HG03558 (cell line): ENCODE measurements at regions not wholly inside any gene's neighbourhood (a gene's known extent, or its start where the extent isn't known, plus 50 kb on each side); places are given as distances from the start of the nearest gene placed in this dataset.
"Not testable (repeated sequence)": the region's sequence is repeated elsewhere in the genome, so short reads cannot be mapped to it uniquely, and the experiment has no call there.

Experiments used
- ATAC-seq: cut with Tn5 transposase; IDR thresholded peaks from one replicate; pipeline ENCODE4 v1.9.1; 2021; ENCODE audit warnings: moderate number of reproducible peaks; ENCODE audit not compliant: unreplicated experiment; ENCODE audit errors: extremely low read depth

- no peak for ATAC-seq
These were observed 241.8 kb upstream of the POGK start for GRCh38 chr1:166597516-166597915.

DNA sequence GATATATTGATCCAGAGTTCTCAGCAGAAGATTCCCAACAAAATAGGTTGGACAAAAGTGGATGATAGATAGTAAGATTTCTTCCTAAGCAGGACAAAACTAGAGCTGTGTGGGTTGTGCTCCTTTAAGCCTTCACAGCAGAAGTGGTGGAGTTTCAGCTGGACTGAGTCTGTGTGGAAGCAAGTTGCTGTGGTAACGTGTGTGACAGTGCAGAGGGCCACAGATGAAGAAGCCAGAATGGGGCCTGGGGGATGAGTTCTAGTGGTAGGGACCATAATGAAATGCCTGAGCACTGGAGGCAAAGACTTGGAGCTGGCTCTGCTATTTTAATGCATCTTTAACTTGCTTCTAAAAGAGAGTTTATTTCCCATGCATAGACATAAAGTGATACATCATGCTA, 238.7 kb upstream of the POGK start:
- ATAC-seq, result no peak

- no peak for ATAC-seq
These were observed 237.5 kb upstream of the POGK start for GRCh38 chr1:166601650-166602278.

DNA sequence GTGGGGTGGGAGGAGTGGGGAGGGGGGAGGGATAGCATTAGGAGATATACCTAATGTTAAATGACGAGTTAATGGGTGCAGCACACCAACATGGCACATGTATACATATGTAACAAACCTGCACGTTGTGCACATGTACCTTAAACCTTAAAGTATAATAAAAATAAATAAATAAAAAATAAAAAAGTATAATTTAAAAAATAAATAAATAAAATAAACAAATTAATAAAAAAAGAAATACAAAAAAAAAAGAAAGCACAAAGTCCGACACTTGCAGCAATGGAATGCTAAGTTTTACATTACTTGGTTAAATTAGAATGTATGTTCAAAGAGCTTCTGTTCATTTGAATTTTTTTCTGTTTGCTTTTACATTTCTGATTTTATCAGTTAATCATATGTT, 236.5 kb upstream of the POGK start:
- not testable (repeated sequence) for ATAC-seq

- ATAC-seq, result no peak
These were observed 236.0 kb upstream of the POGK start for GRCh38 chr1:166603296-166603695.

DNA sequence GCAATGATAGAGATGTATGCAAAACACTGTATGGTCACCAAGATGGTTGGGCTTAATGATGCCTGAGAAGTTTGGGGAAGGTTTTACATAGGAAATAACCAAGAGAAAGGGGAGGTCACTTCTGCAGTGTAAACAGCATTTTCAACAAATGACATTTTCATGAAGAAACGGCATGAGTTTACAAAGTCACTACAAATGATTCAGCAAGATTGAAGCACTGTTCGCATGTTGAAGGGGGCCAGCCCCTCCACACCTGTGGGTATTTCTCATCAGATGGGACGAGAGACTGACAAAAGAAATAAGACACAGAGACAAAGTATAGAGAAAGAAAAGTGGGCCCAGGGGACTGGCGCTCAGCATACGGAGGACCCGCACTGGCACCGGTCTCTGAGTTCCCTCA, 234.1 kb upstream of the POGK start:
- no peak for ATAC-seq

GRCh38 chr1:166612886-166613285, 226.4 kb upstream of the POGK start:
- no peak for ATAC-seq

DNA sequence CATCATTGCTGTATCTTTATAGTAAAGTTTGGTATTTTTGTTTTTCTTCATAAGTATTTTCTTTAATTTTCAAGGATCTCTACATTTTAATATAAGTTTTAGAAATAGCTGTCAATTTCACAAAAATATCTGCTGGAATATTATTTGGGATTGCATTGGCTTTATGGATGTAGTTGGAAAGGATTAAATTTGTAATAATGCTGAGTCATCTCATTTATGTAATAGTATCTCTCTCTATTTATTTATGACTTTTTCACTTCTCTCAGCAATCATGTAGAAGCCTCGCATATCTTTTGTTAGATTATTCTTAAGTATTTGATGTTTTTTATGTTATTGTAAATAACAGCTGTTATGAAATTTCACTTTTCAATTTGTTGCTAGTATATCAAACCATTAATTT, 223.1 kb upstream of the POGK start:
- ATAC-seq, result no peak

DNA sequence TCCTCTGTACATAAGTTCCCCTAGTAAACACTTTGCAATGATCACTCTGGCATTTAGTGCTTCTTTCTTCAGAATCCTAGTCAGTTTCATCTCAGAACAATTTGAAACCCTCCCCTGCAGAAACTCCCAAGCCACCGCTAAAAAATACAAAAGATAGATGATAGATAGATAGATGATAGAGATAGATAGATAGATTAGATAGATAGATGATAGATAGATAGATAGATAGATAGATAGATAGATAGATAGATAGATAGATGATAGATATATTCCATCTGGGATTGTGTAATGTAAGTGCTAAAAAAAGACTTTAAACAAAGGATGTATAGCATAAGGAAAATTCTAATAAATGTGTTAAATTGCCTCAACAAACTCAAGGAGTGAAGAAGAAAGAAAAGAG, 212.6 kb upstream of the POGK start:
- no peak for ATAC-seq

GRCh38 chr1:166627558-166627957, 211.7 kb upstream of the POGK start:
- no peak for ATAC-seq

DNA sequence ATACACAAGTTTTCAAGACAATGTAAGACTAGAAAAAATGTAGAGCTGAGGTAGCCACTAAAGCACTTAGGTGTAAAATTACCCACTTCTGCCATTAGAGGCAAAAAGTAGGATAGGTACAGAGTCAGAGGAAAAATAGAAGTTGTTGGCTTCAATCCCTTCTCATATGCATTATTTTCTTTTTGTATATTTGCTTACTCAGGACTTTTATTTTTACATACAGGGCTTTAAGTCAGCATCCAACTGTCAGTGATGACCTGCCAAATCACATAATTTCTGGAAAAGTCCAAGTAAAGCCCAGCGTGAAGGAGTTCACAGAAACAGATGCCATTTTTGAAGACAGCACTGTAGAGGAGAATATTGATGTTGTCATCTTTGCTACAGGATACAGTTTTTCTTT, 211.0 kb upstream of the POGK start:
- no peak for ATAC-seq

DNA sequence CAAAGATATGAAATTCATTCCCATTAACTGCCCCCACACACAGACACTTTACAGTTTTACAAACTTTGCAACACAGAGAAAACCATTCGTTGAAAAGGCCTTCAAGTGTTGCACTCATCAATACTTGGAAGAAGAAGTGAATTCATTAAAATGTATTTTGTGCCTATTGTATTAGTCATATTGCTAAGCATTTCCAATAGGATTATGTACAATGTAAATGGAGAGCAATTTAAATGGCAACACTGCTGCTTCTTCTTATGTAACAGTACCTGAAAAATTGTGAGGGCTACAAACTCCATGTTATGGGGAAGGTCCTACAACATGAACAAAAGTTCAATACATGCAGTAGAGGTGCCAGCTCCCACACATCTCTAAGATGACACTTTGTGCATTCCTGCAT, 209.3 kb upstream of the POGK start:
- no peak for ATAC-seq

GRCh38 chr1:166630369-166630768, 208.9 kb upstream of the POGK start:
- ATAC-seq, result no peak

- no peak for ATAC-seq
These were observed 201.1 kb upstream of the POGK start for GRCh38 chr1:166638137-166638536.

GRCh38 chr1:166657228-166657627, 182.0 kb upstream of the POGK start:
- not testable (repeated sequence) for ATAC-seq

DNA sequence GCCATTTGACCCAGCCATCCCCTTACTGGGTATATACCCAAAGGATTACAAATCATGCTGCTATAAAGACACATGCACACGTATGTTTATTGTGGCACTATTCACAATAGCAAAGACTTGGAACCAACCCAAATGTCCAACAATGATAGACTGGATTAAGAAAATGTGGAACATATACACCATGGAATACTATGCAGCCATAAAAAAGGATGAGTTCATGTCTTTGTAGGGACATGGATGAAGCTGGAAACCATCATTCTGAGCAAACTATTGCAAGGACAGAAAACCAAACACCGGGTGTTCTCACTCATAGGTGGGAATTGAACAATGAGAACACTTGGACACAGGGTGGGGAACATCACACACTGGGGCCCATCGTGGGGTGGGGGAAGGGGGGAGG, 172.5 kb upstream of the POGK start:
- ATAC-seq, result not testable (repeated sequence)

GRCh38 chr1:166667600-166667999, 171.7 kb upstream of the POGK start:
- not testable (repeated sequence) for ATAC-seq

DNA sequence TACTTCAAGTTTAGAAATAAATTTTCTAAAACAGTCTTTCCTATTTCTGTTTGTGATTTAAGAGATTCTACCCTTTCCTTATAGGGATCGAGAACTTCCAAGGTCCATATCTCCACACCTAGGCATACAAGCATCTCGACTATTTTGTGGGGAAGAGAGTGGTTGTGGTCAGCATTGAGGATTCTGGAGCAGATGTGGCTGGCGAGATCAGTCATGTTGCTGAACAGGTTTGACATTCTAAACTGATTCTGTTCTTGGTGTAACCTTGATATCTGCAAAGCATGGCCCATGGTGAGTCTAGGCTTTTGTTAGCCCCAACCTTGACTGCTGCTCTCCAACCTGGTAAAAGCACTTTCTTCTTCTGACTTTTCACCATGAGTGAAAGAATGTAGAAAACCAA, 167.6 kb upstream of the POGK start:
- no peak for ATAC-seq

DNA sequence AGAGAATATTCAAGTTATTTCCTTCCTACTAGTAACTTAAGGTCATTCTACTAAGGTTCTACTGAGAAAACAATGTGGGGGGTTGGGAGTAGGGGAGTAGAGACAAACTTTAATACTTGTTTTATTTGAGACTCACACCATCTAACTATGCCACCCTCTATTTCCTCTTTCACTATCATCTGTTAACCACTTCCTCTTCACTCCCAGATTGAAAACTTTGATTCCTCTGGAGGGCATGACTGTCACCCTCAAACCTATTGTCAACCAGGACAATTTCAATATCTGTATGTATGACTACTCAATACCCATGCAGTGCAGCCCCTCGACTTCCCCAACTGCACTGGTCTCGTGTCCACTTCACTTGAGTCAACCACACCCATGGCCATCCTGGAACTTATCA, 165.6 kb upstream of the POGK start:
- no peak for ATAC-seq

GRCh38 chr1:166675213-166675612, 164.1 kb upstream of the POGK start:
- no peak for ATAC-seq

DNA sequence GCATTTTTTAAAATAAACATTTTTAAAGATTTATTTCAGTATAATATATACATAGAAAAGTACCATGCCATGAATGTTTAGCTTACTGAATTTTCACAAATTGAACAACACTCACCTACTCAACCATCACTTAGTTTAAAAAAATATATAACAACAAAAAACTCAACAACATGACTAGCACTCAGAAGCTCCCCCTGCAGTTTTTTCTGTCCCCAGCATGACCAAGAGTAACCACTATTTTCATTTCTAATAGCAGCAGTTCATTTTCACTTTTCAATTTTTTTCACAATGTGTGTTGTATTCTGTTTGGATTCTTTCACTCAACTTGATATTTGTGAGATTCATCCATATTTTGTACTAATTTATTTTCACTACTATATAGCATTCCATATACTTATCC, 162.3 kb upstream of the POGK start:
- no peak for ATAC-seq

DNA sequence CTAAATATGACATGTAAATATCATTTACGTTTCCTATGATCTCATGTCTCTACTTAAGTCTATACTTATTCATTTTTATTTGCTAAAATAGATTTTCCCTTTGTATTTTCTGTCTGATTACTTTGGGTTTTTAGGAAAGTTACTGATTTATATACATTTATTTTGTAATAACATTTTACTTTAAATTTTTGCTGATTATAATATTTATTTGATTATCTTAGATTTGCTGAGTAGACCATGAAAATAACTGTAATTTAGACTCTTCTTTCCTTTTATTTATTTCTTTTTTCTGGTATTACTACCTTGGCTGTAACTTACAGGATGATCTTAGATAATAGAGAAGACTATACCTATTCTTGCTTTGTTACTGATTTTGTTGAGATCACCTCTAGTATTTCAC, 159.9 kb upstream of the POGK start:
- ATAC-seq, result no peak

- no peak for ATAC-seq
These were observed 156.7 kb upstream of the POGK start for GRCh38 chr1:166682588-166682987.
